Osteoblast (primary cell): ENCODE measurements at regions not wholly inside any gene's neighbourhood (a gene's known extent, or its start where the extent isn't known, plus 50 kb on each side); places are given as distances from the start of the nearest gene placed in this dataset.
A peak's percentile ranks its signal among the peaks of the same experiment; 100 is the strongest.

Source experiments
- DNase-seq: peaks from one replicate; pipeline ENCODE4 v3.0.0; 2011; ENCODE audit warnings: low spot score, mixed read lengths; ENCODE audit not compliant: insufficient read length; ENCODE audit errors: missing footprints
- H2AFZ ChIP-seq: 2 replicates; pipeline ENCODE4 v1.6.0; 2011; ENCODE audit warnings: mild to moderate bottlenecking, low read length
- H3K27ac ChIP-seq: 2 replicates; pipeline ENCODE4 v1.5.1; 2011; ENCODE audit warnings: mild to moderate bottlenecking, low read depth, low read length, moderate library complexity
- H3K27me3 ChIP-seq: 2 replicates; pipeline ENCODE4 v1.6.0; 2012; ENCODE audit warnings: mild to moderate bottlenecking, control low read depth, inconsistent platforms, low read length, moderate library complexity; ENCODE audit not compliant: insufficient read depth
- H3K36me3 ChIP-seq: 2 replicates; pipeline ENCODE4 v1.5.1; 2011; ENCODE audit warnings: mild to moderate bottlenecking, low read length, control low read depth, moderate library complexity; ENCODE audit not compliant: insufficient read depth
- H3K4me1 ChIP-seq: 2 replicates; pipeline ENCODE4 v1.5.1; 2011; ENCODE audit warnings: mild to moderate bottlenecking, low read length, control low read depth, moderate library complexity; ENCODE audit not compliant: insufficient read depth
- H3K4me2 ChIP-seq: 2 replicates; pipeline ENCODE4 v1.6.0; 2011; ENCODE audit warnings: mild to moderate bottlenecking, low read length; ENCODE audit not compliant: insufficient read depth
- H3K4me3 ChIP-seq: fragments of 200-600 bp; sonication (generic); 3 replicates; pipeline ENCODE4 v1.5.1; 2012; ENCODE audit warnings: mild to moderate bottlenecking, low read length, inconsistent platforms; ENCODE audit not compliant: insufficient read depth
- H3K79me2 ChIP-seq: 2 replicates; pipeline ENCODE4 v1.6.0; 2012; ENCODE audit warnings: mild to moderate bottlenecking, low read length, control low read depth, inconsistent platforms; ENCODE audit not compliant: insufficient read depth
- H3K9me3 ChIP-seq: 2 replicates; pipeline ENCODE4 v1.5.1; 2011; ENCODE audit warnings: low read depth, low read length, control low read depth
- H4K20me1 ChIP-seq: 2 replicates; pipeline ENCODE4 v1.6.0; 2012; ENCODE audit warnings: mild to moderate bottlenecking, low read length, control low read depth; ENCODE audit not compliant: insufficient read depth
- CTCF ChIP-seq: IDR thresholded peaks from 2 replicates; pipeline ENCODE4 v1.5.1; 2011; ENCODE audit warnings: mild to moderate bottlenecking, low read depth, low read length, moderate library complexity; ENCODE audit errors: extremely low read depth

DNA sequence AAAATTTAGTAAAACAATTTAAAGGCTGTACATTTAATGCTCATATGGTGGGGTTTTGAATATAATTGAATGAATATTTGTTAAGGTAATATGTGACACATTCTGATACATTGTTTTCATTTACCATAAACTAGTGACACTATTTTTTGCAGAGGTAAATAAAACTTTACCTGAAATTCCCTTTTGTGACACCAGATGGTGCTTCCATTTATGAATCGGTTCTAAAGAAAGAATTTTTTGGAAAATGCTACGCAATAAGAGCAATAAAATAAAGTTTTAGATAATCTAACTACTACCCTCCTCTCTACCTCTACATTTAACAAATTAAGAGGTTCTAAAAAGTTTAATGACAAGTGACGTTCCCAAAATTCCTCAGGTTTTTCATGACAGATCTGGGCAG is 448.9 kb downstream of the MAGEB5 start:
- no peaks in the 10 kb centered on the region for H3K9me3 ChIP-seq
- no peak overlapping the region for H3K27ac ChIP-seq
- H4K20me1 ChIP-seq = no peaks in the 10 kb centered on the region
- no peaks in the 10 kb centered on the region for H3K4me1 ChIP-seq
- H3K4me2 ChIP-seq = no peak overlapping the region
- TF ChIP-seq CTCF = no peak
- H3K27me3 ChIP-seq = no peaks in the 10 kb centered on the region
- no peak overlapping the region for H2AFZ ChIP-seq
- H3K4me3 ChIP-seq = no peak overlapping the region
- no peak for DNase-seq
- H3K36me3 ChIP-seq = no peaks in the 10 kb centered on the region
- no peaks in the 10 kb centered on the region for H3K79me2 ChIP-seq

GRCh38 chrX:26653050-26653449 is 437.1 kb downstream of the MAGEB5 start:
- Histone ChIP-seq H3K79me2 (no peaks in the 10 kb centered on the region), H3K4me2 (no peak overlapping the region), H3K4me3 (no peak overlapping the region), H3K9me3 (peaks cover 4% of the 10 kb centered on the region), H2AFZ (no peak overlapping the region), H4K20me1 (no peaks in the 10 kb centered on the region), H3K4me1 (no peaks in the 10 kb centered on the region), H3K27ac (no peak overlapping the region), H3K36me3 (no peaks in the 10 kb centered on the region), H3K27me3 (no peaks in the 10 kb centered on the region)
- no peak for TF ChIP-seq CTCF
- no peak for DNase-seq

DNA sequence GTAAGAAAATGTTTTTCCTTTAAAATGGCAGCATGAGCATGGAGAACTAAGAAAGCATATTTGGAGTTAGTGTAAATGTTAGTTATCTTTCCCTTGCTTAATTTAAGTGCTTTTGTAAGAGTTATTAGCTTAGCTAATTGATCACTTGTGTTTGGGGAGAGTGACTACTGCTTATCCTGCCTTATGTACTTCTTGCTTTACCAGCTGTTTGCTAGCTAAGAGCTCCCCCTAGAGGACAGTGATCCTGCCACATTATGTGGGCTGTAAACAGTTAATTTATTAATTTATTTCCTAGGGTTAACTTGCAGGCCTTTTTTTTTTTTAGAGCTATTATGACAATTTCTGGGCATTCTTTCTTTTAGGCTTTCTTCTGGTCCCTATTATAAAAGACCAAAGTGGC is 435.8 kb downstream of the MAGEB5 start:
- Histone ChIP-seq H3K27me3 (no peaks in the 10 kb centered on the region), H3K79me2 (no peaks in the 10 kb centered on the region), H3K4me1 (no peaks in the 10 kb centered on the region), H4K20me1 (no peaks in the 10 kb centered on the region), H3K36me3 (no peaks in the 10 kb centered on the region), H2AFZ (no peak overlapping the region), H3K9me3 (peaks cover 4% of the 10 kb centered on the region), H3K27ac (no peak overlapping the region), H3K4me2 (no peak overlapping the region), H3K4me3 (no peak overlapping the region)
- no peak for DNase-seq
- TF ChIP-seq CTCF = peak; percentile 8

DNA sequence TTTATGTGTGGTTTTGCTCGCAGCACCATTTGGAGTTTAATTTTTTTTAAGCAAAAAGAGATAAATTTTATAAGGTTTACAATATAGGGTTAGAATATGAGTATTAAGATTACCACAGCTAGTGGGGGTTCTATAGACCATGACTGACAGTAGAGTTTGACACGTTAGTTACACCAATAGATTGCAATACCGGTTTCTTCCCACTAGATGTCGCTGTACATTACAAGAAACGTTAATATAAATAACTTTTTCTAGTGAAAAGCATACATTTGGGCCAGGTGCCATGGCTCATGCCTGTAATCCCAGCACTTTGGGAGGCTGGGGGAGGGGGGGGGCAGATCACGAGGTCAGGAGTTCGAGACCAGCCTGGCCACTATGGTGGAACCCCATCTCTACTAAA is 433.6 kb downstream of the MAGEB5 start:
- DNase-seq = no peak
- no peaks in the 10 kb centered on the region for H3K36me3 ChIP-seq
- no peaks in the 10 kb centered on the region for H3K27me3 ChIP-seq
- H3K79me2 ChIP-seq = no peaks in the 10 kb centered on the region
- no peak overlapping the region for H3K4me3 ChIP-seq
- H3K9me3 ChIP-seq = peaks cover 4% of the 10 kb centered on the region
- no peaks in the 10 kb centered on the region for H4K20me1 ChIP-seq
- TF ChIP-seq CTCF = peak; percentile 47
- H2AFZ ChIP-seq = no peak overlapping the region
- no peak overlapping the region for H3K27ac ChIP-seq
- H3K4me1 ChIP-seq = no peaks in the 10 kb centered on the region
- H3K4me2 ChIP-seq = no peak overlapping the region
